ENCODE measurements at regions not wholly inside any gene's neighbourhood (a gene's known extent, or its start where the extent isn't known, plus 50 kb on each side); places are given as distances from the start of the nearest gene placed in this dataset.

- TF ChIP-seq CTCF (IDR thresholded peaks at IDR 0.05): no peak
- no peak for TF ChIP-seq ZFX (IDR thresholded peaks at IDR 0.05; ENCODE audit: borderline replicate concordance)
Measured at GRCh38 chr10:33975481-33975880, 641.0 kb upstream of the NRP1 start.
